Vagina (tissue), 2 donors: ENCODE measurements at regions not wholly inside any gene's neighbourhood (a gene's known extent, or its start where the extent isn't known, plus 50 kb on each side); places are given as distances from the start of the nearest gene placed in this dataset.
A peak's percentile ranks its signal among the peaks of the same experiment; 100 is the strongest.
"Not testable (repeated sequence)": the region's sequence is repeated elsewhere in the genome, so short reads cannot be mapped to it uniquely, and the experiment has no call there.

Experiments
- DNase-seq, 2 donors: peaks; one replicate each; pipeline ENCODE4 v3.0.0-alpha.2; 2017; ENCODE audit errors: extremely low spot score in 2 of 2
- H3K27ac ChIP-seq: fragments of 200-600 bp; sonication (generic); one replicate; pipeline ENCODE4 v1.5.1; 2019
- H3K27me3 ChIP-seq: fragments of 200-600 bp; sonication (generic); one replicate; pipeline ENCODE4 v1.5.1; 2019
- H3K36me3 ChIP-seq, 2 donors: fragments of 200-600 bp; sonication (generic); one replicate each; pipeline ENCODE4 v1.5.1; 2017 to 2019
- H3K4me1 ChIP-seq: fragments of 200-600 bp; sonication (generic); one replicate; pipeline ENCODE4 v1.5.1; 2019
- H3K4me3 ChIP-seq, 2 donors: fragments of 200-600 bp; sonication (generic); 1 replicate in 1 of 2; 2 replicates in 1 of 2; pipeline ENCODE4 v1.5.1; 2016 to 2019
- H3K9me3 ChIP-seq: fragments of 200-600 bp; sonication (generic); one replicate; pipeline ENCODE4 v1.5.1; 2019
- CTCF ChIP-seq, 3 experiments: fragments of 450-650 bp in 2 of 3; fragments of 200-600 bp in 1 of 3; sonication (generic) in 1 of 3; IDR thresholded peaks; one replicate each; pipeline ENCODE4 v1.5.1; 2017 to 2019; ENCODE audit warnings: antibody characterized with exemption in 3 of 3, mild to moderate bottlenecking in 2 of 3, moderate library complexity in 2 of 3
- POLR2A ChIP-seq, 2 donors: fragments of 450-650 bp; IDR thresholded peaks; one replicate each; pipeline ENCODE4 v1.6.1; 2017; ENCODE audit warnings: antibody characterized with exemption in 2 of 2, mild to moderate bottlenecking in 2 of 2, moderate library complexity in 2 of 2
- POLR2AphosphoS5 ChIP-seq, 2 donors: sonication (generic); formaldehyde crosslinking; IDR thresholded peaks; one replicate each; pipeline ENCODE4 v1.9.0; 2017; ENCODE audit warnings: antibody characterized with exemption in 2 of 2, mild to moderate bottlenecking in 2 of 2, low read depth in 1 of 2; ENCODE audit not compliant: insufficient read depth in 1 of 2
- intact Hi-C: fragments of 100-400 bp; cut with DNase I; formaldehyde crosslinking; loops from one replicate; pipeline ENCODE4 v1.15.1; 2023

GRCh38 chr7:94314413-94315410 is 80.0 kb upstream of the COL1A2 start:
- intact Hi-C loops, result loop anchor here (5.0 kb wide), 1 partner anchor 1433 kb away; no protein-coding TSS in a partner anchor
- Histone ChIP-seq H3K27me3 (no peaks in the 10 kb centered on the region), H3K27ac (no peak overlapping the region), H3K4me1 (no peaks in the 10 kb centered on the region), H3K9me3 (no peaks in the 10 kb centered on the region), H3K36me3 (no peaks in the 10 kb centered on the region), H3K4me3 (no peak overlapping the region)
- TF ChIP-seq POLR2AphosphoS5 (IDR thresholded peaks at IDR 0.05; ENCODE audit: insufficient read depth in 1 of 2, low read depth in 1 of 2) (no peak), POLR2A (IDR thresholded peaks at IDR 0.05) (no peak), CTCF (IDR thresholded peaks at IDR 0.05) (no peak)
- no peak for DNase-seq

- DNase-seq, H3K27me3 ChIP-seq, H3K36me3 ChIP-seq, H3K27ac ChIP-seq, H3K9me3 ChIP-seq, intact Hi-C loops, H3K4me1 ChIP-seq, H3K4me3 ChIP-seq: not testable (repeated sequence)
Measured at GRCh38 chr7:94321138-94321537, 73.6 kb upstream of the COL1A2 start.

- DNase-seq, result no peak
- intact Hi-C loops, result no loop called here
- peak overlapping the region; percentile 71 for H3K27ac ChIP-seq
Measured at GRCh38 chr7:94323844-94324243, 70.9 kb upstream of the COL1A2 start.

GRCh38 chr7:94324380-94325121 is 70.1 kb upstream of the COL1A2 start:
- H3K27ac ChIP-seq, result peak overlapping the region; percentile 71
- intact Hi-C loops, result no loop called here
- TF ChIP-seq CTCF (IDR thresholded peaks at IDR 0.05) (no peak), POLR2AphosphoS5 (IDR thresholded peaks at IDR 0.05; ENCODE audit: insufficient read depth in 1 of 2, low read depth in 1 of 2) (peak; percentile 22 to 34)
- no peak overlapping the region for H3K4me3 ChIP-seq
- H3K9me3 ChIP-seq, result no peaks in the 10 kb centered on the region
- H3K36me3 ChIP-seq, result no peaks in the 10 kb centered on the region
- DNase-seq, result no peak
- peaks cover 8% of the 10 kb centered on the region for H3K4me1 ChIP-seq
- no peaks in the 10 kb centered on the region for H3K27me3 ChIP-seq

More at GRCh38 chr7:94323844-94324243, 70.9 kb upstream of the COL1A2 start:
- TF ChIP-seq POLR2AphosphoS5 (IDR thresholded peaks at IDR 0.05; ENCODE audit: insufficient read depth in 1 of 2, low read depth in 1 of 2), result no peak
- TF ChIP-seq POLR2A (IDR thresholded peaks at IDR 0.05), result no peak
- no peak for TF ChIP-seq CTCF (IDR thresholded peaks at IDR 0.05)
- H3K9me3 ChIP-seq, result no peaks in the 10 kb centered on the region
- no peaks in the 10 kb centered on the region for H3K36me3 ChIP-seq
- peaks cover 8% of the 10 kb centered on the region for H3K4me1 ChIP-seq
- H3K27me3 ChIP-seq, result no peaks in the 10 kb centered on the region
- no peak overlapping the region for H3K4me3 ChIP-seq

GRCh38 chr7:94325122-94325475 is 69.6 kb upstream of the COL1A2 start:
- Histone ChIP-seq H3K4me3 (no peak overlapping the region), H3K36me3 (no peaks in the 10 kb centered on the region), H3K4me1 (peaks cover 8% of the 10 kb centered on the region), H3K27ac (peak overlapping the region; percentile 71), H3K9me3 (no peaks in the 10 kb centered on the region), H3K27me3 (no peaks in the 10 kb centered on the region)
- DNase-seq, result no peak
- intact Hi-C loops, result no loop called here
- no peak for TF ChIP-seq POLR2AphosphoS5 (IDR thresholded peaks at IDR 0.05; ENCODE audit: insufficient read depth in 1 of 2, low read depth in 1 of 2)
